NOMO-1 (cell line): ENCODE measurements at regions not wholly inside any gene's neighbourhood (a gene's known extent, or its start where the extent isn't known, plus 50 kb on each side); places are given as distances from the start of the nearest gene placed in this dataset.
A peak's percentile ranks its signal among the peaks of the same experiment; 100 is the strongest.
"Not testable (repeated sequence)": the region's sequence is repeated elsewhere in the genome, so short reads cannot be mapped to it uniquely, and the experiment has no call there.

Experiments
- DNase-seq, 2 experiments: peaks; one replicate each; lab custom pipeline; 2025; ENCODE audit not compliant: unreplicated experiment in 2 of 2; lab: John Stamatoyannopoulos, UW

DNA sequence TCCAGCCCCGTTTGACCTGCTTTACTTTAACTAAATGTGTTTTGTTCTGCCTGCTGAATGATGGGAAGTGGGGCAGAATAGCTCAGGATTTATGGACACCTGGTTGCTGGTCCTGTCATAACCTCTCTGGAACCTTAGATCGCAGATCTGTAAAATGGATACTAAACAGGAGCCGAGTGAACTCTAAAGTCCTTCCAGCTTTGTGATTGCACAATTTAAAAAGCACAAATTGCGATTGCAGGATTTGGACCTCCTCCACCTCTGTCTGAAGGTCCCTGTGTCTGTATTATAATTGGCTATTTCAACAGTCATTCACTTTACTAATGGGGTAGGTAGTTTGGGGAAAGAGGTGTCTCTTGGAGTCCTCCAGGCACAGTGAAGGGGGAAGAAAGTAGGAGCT is 220.4 kb downstream of the LY86 start:
- DNase-seq = no peak

GRCh38 chr6:6810727-6811126 is 222.2 kb downstream of the LY86 start:
- peak in 1 of 2 experiments; percentile 23 for DNase-seq

DNA sequence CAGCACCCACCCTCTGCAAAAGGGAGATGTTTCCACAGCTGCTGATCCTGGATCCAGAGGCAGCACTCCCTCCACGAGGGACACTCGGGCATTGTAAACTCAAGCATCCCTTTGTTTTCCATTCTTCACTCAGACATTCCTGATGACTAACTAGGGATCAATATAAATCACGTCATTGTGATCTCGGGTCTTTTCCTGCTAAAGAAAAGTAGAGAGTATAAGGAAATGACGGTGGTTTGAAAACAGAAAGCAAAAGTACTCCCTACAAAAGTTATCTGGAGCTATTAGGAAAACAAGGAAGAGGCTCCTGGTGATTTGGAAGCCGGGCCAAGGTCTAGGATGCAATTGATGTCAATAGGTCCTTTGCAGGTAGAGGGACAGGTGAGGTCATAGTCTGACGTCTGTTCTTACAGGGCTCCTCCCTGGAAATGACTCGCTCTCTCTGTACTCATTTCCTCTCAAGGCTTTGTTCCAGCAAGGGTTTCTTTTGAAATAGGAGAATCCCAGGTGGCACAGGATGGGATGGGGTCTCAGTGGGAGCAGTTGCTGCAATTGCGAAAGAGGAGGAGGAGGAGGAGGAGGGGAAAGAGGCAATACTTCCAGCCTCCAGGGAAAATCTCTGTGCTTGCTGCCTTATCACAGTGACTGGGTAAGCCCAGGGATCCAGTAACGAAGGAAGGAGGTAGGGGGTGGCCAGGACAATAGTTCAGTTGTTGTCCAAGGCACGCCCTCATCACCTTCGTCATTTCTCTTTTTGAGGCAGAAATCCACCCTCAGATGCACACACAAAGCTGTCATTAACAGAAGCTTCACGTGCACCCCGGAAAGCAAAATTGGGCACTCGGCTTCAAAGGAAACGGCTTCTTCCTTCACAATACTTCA is 222.8 kb downstream of the LY86 start:
- peak in 1 of 2 experiments; percentile 12 for DNase-seq

DNA sequence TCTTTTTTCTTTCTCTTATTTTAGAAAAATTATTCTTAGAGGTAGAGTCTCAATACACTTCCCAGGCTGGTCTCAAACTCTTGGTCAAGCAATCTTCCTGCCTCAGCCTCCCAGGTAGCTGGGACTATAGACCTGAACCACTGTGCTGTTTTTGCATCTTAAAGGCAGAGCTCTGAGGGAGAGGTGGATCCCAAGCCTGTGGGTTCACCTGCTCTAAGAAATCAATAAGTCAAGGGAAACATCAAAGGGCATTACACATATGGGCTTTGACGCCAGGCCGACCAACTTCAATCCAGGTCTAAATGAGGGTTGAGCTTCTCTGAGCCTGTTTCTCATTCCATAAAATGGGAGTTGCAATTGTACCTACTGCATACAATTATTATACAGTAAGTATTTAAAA is 223.9 kb downstream of the LY86 start:
- no peak for DNase-seq

DNA sequence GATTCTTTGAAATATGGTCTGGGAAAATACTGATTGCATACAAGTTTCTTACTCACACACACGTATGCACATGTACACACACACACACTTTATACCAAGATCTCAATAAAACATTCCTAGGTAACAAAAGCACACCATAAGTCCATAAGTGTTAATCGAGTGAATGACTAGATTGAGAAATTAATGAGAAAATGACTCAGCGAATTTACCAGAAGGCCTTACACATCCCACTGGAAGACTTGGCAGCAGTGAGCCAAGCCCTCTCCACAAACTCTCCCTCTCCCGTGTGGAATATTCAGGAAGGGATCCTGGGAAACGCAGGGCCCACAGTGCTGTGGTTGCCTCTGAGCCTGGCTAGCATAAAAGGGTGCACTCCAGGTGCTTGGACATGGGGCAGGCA is 227.2 kb downstream of the LY86 start:
- no peak for DNase-seq

DNA sequence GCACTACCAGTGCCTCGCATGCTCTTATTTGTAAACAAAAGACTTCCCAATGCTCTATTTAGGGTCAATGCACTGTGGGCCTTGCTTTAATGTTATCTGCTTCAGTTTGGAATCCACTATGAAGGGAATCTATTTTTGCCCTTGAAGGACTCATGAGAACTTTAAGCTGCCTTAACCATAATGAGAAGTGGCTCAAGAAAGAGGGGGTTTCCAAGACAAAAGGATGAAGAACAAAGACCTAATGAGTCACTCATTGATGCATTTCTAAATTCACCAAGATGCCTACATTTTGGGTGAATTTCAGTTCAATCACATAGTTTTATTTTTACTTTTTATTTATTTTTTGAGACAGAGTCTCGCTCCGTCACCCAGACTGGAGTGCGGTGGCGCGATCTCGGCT is 228.2 kb downstream of the LY86 start:
- no peak for DNase-seq

DNA sequence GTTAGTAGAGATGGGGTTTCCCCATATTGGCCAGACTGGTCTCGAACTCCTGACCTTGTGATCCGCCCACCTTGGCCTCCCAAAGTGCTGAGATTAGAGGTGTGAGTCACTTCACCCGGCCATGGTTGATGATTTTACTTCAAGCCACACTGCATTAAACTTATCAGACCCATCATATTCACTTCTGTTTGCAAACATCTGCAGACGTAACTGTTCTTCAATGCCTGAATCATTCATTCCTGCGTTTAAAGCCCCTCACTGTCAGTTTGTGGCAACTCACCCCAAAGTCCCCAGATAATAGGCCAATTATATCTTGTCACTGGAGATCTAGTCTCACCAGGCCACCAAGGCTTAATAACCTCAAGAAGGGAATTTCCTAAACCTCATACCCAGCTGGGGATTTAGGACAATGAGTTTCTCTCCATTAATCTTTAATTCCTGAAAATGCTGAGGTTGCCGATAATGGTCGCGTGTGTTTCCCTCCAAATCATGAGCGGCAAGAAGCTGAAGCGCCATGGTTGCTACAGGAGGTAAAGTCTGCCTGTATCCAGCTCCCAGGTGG is 229.6 kb downstream of the LY86 start:
- no peak for DNase-seq

DNA sequence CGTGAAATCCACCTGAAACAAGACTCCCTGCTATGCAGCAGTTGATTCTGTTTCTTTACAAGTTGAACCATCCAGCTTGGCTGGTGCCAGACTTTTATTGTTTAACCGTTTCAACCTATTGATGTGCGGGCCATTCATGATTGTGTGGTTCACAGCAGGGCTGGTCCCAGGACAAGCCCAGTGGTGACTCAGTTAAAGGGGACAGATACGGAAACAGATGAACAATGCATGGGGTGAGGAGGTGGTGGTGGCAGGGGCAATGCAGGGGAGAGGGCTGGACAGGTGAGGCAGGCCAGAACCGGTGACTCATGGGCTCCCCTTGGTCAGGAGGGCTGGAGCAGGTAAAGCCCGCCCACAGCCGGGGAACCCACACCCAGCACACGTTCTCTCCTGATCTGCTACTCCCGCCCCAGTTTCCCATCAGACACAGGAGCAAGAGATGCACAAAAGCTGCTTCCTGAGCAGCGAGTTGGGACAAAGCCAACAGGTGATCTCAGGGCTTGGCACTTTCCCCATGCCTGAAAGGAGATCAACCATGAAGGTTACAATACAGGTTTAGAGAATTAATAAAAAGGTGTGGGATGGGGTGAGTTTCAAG is 232.2 kb downstream of the LY86 start:
- DNase-seq = no peak

GRCh38 chr6:6821639-6822261 is 233.2 kb downstream of the LY86 start:
- no peak for DNase-seq

- no peak for DNase-seq
Measured at GRCh38 chr6:6823030-6823429, 234.5 kb downstream of the LY86 start.

DNA sequence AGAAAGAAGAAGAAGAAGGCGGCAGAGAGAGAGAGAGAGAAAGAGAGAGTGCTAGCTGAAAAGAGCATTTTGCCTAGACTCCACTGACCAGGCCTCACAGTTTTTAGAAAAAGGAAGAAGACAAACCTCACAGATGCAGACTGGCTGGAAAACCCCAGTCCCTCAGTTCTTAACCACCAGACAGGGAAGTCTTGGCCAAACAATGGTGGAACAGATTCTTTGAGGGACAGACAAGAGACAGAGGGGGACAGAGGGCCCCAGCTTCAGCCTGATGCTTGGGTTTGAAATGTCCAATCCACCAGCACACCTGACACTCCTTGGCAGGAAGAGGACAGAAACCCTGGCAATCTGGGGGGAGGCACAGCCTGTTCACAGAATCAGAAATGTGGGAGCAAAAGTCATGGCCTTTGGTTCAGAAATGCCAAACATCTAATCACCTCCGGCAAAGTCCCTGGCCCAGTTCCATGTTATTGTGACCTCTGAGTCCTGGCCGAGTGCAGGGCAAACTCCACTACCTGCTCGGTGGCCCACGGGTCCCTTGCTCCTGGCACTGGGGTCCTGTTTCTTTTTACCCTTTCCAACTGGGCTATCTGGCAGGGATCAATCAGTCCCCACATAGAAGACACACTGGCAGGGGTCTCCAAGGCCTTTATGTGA is 235.2 kb downstream of the LY86 start:
- peak in 1 of 2 experiments; percentile 24 for DNase-seq

GRCh38 chr6:6824381-6824780 is 235.9 kb downstream of the LY86 start:
- DNase-seq = no peak

- no peak for DNase-seq
Measured at GRCh38 chr6:6825193-6825784, 236.8 kb downstream of the LY86 start.

GRCh38 chr6:6826095-6826901 is 237.8 kb downstream of the LY86 start:
- DNase-seq = peak; percentile 62 to 79

GRCh38 chr6:6826961-6827360 is 238.4 kb downstream of the LY86 start:
- DNase-seq = no peak

DNA sequence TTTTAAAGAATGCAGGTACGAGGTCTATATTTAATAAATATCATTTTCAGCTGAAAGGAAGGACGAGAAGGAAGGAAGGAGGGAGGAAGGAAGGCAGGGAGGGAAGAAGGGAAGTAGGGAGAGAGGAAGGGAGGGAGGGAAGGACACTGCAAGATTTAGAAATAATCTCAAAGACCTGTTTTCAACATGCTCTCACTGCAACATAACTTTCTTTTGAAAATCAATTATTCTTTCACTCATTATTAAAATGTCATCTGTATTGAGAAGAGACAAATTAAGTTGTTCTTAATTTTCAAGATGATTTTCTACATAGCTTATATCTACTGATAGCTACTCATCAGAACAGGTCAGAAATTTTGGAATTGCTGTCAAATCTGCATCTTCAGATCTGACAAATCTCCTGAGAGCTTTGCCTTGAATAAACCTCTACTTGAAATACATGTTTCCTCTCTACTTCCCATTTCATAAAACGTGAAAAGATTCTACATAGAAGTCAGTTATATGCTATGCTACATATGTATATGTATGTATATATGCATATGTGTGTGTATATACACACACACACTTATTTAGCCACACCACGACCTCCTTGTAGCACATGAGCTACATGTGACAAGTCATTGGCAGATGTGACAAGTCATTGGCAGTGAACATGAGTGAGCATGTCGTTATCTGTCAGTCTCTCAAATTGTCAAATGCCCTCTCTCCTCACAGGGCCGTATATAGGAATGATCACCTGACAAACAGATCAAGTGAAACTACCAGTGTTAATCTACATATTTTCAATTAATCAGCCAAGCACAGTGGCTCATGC is 241.6 kb downstream of the LY86 start:
- no peak for DNase-seq

GRCh38 chr6:6830686-6831063 is 242.2 kb downstream of the LY86 start:
- not testable (repeated sequence) for DNase-seq

DNA sequence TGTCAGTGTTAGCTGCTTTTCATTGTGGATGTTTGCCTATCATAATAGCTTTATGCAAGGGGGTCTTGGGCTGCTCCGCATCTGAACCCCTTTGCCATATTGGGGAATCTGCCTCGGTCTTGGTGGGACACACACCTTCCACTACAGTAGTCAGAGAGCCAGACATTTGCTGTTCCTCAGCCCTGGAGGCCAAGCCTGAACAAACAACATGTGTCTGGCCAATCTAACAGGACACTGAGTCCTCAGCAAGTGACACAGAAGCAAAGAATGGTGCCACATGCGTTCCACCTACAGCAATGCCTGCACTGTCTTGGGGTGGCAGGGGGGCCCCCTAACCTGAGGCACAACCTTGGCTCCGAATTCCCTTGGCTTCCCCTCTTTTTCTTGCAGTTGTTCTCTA is 243.9 kb downstream of the LY86 start:
- DNase-seq = no peak
